ENCODE measurements at regions not wholly inside any gene's neighbourhood (a gene's known extent, or its start where the extent isn't known, plus 50 kb on each side); places are given as distances from the start of the nearest gene placed in this dataset.

DNA sequence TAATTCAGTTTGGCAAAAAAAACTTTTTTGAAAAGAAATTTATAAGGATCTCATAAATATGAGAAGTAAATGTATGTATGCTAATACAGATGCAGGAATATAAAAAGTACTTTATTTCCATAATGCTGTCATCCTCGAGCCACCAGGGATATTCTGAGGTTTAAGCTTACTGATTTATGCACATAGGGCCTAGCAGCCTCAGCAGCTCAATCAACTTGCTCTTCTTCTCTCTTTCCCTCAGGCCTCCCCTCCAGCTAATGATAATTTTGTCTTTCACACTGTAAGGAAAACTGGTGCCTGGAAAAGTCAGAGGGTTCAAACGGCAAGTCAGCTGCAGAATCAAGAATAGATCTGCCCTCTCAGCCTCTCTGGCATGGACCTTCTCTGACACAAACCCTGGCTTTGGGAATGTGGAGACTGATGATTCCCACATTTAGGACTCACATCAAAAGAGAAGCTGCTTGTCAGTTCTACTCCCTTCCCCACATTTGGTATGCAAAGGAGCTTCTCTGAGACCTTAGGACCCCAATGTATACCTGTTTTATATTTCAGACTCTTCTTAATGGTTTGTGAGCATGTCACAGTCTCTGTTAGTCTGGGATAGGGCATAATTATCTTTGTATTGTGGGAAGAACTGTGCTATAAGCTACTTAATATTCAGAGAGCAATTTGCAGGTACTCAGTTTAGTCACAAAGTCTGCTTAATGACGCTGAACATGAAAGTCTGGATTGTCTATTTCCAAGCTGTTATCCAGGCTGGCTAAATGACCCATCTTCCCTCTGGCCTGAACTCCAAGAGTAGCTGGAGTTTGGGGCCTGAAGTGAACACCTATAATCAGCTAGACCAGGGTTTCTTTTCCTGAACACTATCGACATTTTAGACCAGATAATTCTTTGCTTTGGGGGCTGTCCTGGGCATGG lies 52.1 kb upstream of the DIPK1A start:
- DNase-seq (ENCODE audit: low read depth, low spot score) = no peak

DNA sequence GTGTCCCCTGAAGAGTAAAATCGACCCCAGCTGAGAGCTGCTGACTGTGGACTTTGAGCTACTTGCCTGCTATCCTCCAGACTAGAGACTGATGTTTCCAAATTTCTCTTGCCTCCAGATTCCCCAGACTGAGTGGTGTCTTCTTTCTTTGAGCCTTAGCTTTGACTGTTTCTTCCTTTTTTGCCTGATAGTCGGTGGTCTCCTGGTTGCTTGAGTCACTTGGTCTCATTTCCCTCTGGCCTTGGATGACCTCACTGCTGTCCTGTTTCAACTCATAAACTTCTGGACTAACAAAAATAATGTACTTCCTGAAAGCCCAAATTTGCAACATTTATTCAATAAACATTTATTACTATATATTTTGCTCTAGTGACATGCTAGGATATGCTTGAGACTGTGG lies 52.9 kb upstream of the DIPK1A start:
- DNase-seq (ENCODE audit: low read depth, low spot score) = no peak

DNA sequence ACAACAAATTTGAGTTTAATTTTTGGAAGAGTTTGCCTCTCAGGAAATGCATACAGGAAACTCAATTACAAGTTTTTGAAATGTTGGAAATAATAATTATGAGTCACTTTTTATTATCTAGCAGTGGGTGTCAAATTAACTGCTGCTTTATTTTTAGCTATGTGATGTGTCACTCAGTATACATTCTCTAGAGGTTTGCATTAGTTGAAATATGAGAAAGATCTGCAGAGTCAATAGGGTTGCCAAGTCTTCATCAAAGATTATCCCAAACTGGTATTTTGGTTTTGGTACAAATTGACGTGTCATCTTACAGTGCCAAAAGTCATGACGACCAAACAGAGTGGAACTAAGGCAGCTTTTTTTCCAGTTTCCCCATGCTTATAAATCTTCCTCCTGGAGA lies 54.3 kb upstream of the DIPK1A start:
- DNase-seq (ENCODE audit: low read depth, low spot score) = no peak

DNA sequence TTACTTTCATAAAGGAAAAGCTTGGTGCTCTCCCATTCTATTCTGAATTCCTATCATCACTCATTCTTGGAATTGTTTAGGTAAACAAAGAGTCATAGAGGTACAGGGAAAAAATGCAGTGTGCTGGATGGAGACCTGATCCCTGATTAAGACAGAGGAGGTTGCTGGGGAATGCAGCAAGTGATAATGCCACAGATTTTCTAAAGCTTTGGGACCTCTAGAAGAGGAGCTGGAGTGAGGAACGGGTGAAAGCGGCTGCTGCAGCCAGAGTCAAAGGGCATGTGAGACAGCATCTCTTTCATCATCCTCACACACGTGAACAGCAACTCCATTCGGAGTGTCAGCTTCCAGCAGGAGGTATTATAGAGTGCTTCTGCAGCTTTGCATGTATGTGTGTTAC lies 54.9 kb upstream of the DIPK1A start:
- peak; percentile 37 for DNase-seq (ENCODE audit: low read depth, low spot score)

GRCh38 chr1:93021539-93022134 lies 57.4 kb upstream of the MTF2 start:
- DNase-seq (ENCODE audit: low read depth, low spot score) = peak; percentile 58

GRCh38 chr1:93022580-93022979 lies 56.5 kb upstream of the MTF2 start:
- no peak for DNase-seq (ENCODE audit: low read depth, low spot score)

DNA sequence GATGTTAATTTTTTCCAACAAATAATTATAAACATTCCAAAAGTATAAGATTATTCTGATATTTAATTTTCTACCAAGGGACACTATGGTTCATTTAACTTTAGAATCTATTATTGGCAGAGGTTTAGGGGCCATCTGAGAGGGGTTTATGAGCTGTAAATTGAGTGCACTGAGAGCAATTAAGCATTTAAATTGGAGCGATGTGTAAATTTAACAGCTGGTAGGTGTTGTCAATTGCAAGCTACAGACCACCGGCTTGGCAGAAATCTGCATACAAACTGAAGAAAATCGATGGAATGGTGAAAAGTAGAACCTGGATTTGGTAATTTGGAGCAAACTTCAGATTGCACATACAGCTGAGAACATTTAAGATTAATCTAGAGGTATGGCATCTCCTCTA lies 55.8 kb upstream of the MTF2 start:
- DNase-seq (ENCODE audit: low read depth, low spot score) = no peak

DNA sequence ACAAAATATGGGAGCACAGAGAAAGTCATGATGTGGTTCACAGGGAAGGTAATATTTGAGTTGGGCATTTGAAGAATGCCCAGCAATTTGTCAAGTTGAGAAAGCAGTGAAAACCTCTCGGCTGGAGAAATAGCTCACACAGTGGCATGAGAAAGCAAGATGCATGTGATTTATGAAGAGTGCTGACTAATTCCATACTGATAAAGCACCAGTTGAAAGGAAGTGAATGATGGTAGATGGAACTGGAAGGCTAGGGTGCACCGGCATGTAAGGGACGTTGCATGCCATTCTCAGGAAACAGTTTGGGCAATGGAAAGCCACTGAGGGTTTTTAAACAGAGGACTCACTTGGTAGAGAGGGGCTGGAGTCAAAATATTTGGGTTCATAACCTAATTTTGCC lies 53.5 kb upstream of the MTF2 start:
- DNase-seq (ENCODE audit: low read depth, low spot score) = no peak

- DNase-seq (ENCODE audit: low read depth, low spot score) = no peak
Observed at GRCh38 chr1:93028542-93028941, 50.5 kb upstream of the MTF2 start.

All from astrocyte of the hippocampus (primary cell).